Fibroblast of pulmonary artery (primary cell): ENCODE measurements at regions not wholly inside any gene's neighbourhood (a gene's known extent, or its start where the extent isn't known, plus 50 kb on each side); places are given as distances from the start of the nearest gene placed in this dataset.

Source experiments
- DNase-seq: peaks from one replicate; pipeline ENCODE4 v3.0.0-alpha.2; 2010; ENCODE audit warnings: low read depth
- H3K4me3 ChIP-seq: replicated peaks from 2 replicates; pipeline ENCODE4 v1.5.1; 2011; ENCODE audit warnings: low read depth, mild to moderate bottlenecking, control low read depth, low read length, moderate library complexity
- TF ChIP-seq, protein P1 (sequence below): IDR thresholded peaks from 2 replicates; pipeline ENCODE4 v1.5.1; 2011; ENCODE audit warnings: mild to moderate bottlenecking, control low read depth, low read length, inconsistent platforms; ENCODE audit errors: missing control alignments

DNA sequence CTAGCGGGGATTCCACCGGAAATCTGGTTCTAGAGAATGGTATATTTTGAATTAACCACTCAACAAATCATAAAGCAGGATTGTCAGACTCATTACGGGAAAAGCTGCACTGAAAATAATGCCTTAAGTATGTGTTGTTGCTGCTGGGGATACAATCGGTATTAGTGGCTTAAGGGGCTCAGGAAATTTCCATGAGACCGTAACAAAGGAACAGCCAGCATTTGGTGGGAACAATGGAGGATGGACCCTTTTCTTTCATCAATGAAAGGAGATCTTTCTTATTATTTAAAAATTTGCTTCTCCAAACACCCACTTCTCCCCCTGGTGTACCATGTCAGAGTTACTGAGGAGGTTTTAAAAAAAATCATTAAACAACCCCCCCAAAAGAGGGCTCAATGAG is 342.6 kb upstream of the ZFHX3 start:
- H3K4me3 ChIP-seq = no peak overlapping the region
- DNase-seq = no peak
- TF ChIP-seq, protein P1, sequence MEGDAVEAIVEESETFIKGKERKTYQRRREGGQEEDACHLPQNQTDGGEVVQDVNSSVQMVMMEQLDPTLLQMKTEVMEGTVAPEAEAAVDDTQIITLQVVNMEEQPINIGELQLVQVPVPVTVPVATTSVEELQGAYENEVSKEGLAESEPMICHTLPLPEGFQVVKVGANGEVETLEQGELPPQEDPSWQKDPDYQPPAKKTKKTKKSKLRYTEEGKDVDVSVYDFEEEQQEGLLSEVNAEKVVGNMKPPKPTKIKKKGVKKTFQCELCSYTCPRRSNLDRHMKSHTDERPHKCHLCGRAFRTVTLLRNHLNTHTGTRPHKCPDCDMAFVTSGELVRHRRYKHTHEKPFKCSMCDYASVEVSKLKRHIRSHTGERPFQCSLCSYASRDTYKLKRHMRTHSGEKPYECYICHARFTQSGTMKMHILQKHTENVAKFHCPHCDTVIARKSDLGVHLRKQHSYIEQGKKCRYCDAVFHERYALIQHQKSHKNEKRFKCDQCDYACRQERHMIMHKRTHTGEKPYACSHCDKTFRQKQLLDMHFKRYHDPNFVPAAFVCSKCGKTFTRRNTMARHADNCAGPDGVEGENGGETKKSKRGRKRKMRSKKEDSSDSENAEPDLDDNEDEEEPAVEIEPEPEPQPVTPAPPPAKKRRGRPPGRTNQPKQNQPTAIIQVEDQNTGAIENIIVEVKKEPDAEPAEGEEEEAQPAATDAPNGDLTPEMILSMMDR = no peak

DNA sequence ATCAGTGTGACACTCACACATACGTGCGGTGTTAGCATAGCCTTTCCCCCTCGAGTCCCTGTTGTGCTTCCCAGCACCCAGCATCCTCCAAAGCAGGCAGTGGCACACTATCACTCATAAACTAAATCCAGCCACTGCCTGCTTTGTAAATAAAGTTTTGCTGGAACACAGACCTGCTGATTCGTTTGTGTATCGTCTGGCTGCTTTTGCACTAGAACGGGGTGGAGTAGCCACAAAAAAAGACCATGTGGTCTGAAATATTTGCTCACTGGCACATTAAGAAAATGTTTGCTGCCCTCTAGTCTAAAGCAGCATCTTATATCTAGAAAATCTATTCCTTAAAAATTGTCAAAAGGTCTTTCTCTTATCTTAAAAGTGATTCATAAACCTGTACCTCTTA is 341.2 kb upstream of the ZFHX3 start:
- no peak for DNase-seq
- no peak overlapping the region for H3K4me3 ChIP-seq
- TF ChIP-seq, protein P1 = no peak

DNA sequence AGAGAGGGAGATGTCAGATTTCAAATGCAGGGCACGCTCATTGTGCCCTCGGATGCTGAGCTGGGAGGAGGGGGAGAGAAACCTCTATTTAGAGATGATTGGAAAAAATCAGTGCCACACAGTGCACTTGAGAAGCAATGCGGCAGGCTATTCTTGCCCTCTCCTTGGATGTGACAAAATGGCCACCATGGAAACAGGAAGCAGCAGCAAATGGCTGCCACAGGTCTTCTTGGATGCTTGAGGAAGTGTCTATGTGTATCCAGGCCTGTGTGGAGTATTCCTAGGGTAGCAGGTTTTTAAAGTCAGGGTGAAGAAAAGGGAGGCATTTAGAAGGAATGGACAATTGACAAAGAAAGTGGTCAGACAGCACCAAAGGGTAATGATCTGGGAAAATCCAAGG is 340.1 kb upstream of the ZFHX3 start:
- TF ChIP-seq, protein P1 = no peak
- no peak for DNase-seq
- no peak overlapping the region for H3K4me3 ChIP-seq

DNA sequence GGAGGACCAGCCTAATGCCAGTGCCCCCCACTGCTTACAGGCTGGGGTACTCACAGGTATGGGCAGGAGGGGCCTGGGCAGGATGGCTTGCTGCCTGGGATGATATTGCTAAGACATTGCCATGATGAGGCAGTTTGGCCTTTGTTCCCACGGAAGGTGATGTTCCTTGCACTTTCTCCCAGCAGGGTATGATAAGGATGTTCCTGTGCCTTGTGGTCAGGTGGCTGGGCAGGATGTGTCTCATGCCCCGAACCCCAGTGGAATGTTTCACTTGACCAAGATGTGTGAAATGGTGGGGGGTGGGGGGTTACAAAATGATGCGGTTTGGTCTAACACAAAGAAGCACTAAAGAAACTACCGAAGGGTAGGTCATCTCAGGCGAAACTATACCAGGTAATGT is 337.8 kb upstream of the ZFHX3 start:
- DNase-seq = no peak
- TF ChIP-seq, protein P1 = no peak
- no peak overlapping the region for H3K4me3 ChIP-seq

DNA sequence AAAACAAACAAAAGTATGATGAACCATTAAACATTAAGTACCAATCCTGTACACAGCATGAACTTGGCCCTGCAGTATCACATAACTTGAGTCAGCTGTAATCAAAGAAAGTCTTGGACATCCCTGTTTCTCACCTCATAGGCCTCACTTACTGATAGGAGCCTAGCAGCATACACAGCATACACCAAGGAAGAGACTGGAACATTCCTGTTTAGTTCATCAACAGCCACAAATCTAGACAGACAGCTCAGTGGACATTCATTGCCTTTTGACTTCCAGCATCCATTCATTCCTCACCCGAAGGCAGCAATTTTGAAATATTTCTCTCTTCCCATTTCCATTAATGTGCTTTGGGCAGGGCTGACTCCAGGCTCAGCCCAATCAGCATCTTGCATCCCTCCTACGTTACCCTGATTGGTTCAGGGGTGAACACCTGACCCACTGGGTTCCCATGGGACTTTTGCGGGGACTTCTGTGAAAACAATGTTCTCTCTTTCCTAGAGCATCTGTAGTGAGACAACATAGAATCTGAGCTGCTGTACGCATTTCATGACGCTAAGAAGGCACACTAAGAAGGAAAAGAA is 336.7 kb upstream of the ZFHX3 start:
- no peak overlapping the region for H3K4me3 ChIP-seq
- DNase-seq = no peak
- TF ChIP-seq, protein P1 = no peak

DNA sequence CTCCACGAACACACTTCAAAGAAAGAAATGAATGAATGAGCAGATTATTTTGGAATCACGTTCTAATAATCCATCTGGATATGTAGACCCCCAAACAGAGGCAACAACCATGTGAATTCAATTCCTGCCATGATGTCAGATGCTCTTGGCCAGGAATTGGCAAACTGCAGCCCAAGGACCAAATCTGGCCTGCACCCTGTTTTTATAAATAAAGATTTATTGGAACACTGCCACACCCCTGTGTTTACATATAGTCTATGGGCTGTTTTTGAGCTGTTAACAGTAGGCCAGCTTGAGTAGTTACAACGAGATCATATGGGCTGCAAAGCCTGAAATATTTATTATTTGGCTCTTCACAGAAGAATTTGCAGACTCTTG is 336.0 kb upstream of the ZFHX3 start:
- TF ChIP-seq, protein P1 = no peak
- no peak overlapping the region for H3K4me3 ChIP-seq
- DNase-seq = no peak

DNA sequence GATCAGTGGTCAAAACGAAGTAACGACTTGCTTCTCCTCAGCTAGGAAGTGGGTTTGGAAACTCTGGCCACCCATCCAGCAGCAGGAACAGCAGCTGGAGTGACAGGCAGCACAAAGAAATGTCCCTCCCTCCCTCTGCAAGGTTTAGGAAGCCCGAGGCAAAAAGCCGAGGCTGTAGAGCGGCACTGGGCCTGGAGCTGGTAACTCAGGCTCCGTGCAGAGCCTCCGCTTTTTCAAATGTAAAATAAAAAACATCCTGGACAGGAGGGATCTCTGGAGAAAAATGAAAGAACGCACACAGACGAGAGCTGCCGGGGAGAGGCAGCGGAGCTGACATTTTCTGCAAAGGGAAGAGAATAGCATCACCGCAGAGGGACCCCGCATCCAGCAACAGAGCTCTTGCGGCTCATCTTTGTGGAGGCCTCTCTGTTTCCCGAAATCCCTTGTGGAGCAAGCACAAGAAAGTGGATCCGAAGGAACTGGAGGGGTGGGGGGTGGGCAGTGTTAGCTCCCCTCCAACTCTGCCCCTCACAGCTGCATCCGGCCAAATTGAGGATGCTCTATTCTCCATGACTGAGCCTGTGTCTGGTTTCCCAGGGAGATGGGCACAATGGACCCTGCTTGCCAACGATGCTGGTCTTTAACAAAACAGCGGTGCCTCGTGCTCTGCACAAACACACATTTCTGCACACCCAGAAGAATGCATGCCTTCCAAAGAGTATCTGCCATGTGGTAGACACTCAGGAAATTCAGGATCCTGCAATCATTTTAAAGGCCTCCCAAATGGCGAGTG is 335.5 kb upstream of the ZFHX3 start:
- TF ChIP-seq, protein P1 = no peak
- no peak overlapping the region for H3K4me3 ChIP-seq
- no peak for DNase-seq
